ENCODE measurements at regions not wholly inside any gene's neighbourhood (a gene's known extent, or its start where the extent isn't known, plus 50 kb on each side); places are given as distances from the start of the nearest gene placed in this dataset.

GRCh38 chr15:29959384-29960137 is 123.2 kb upstream of the GOLGA8J start:
- H2AFZ ChIP-seq (ENCODE audit: low read depth, low read length): no peak overlapping the region
- H3K36me3 ChIP-seq (replicated peaks; ENCODE audit: low read depth, low read length): no peaks in the 10 kb centered on the region
- H3K9ac ChIP-seq (ENCODE audit: low read length): no peak overlapping the region
- H3K4me1 ChIP-seq (ENCODE audit: low read length): no peaks in the 10 kb centered on the region
- no peak overlapping the region for H3K4me3 ChIP-seq (ENCODE audit: low read length)
- H3K27me3 ChIP-seq (ENCODE audit: low read depth, low read length): peaks cover 23% of the 10 kb centered on the region
- H3K4me2 ChIP-seq (ENCODE audit: low read length): no peak overlapping the region
- no peaks in the 10 kb centered on the region for H3K9me3 ChIP-seq (ENCODE audit: insufficient read depth, low read length)
- no peaks in the 10 kb centered on the region for H4K20me1 ChIP-seq (ENCODE audit: insufficient read depth, low read length)
- no peak for TF ChIP-seq CTCF (IDR thresholded peaks at IDR 0.05; ENCODE audit: low read depth, low read length)
- TF ChIP-seq EZH2phosphoT487 (IDR thresholded peaks at IDR 0.05; ENCODE audit: low read depth): no peak
- H3K79me2 ChIP-seq (ENCODE audit: low read length): no peaks in the 10 kb centered on the region
- H3K27ac ChIP-seq (ENCODE audit: low read length): no peak overlapping the region

- Histone ChIP-seq H3K36me3 (replicated peaks; ENCODE audit: low read depth, low read length) (no peaks in the 10 kb centered on the region), H4K20me1 (ENCODE audit: insufficient read depth, low read length) (no peaks in the 10 kb centered on the region), H3K4me3 (ENCODE audit: low read length) (no peak overlapping the region), H3K27me3 (ENCODE audit: low read depth, low read length) (peaks cover 10% of the 10 kb centered on the region), H3K4me2 (ENCODE audit: low read length) (no peak overlapping the region), H3K9ac (ENCODE audit: low read length) (no peak overlapping the region), H3K4me1 (ENCODE audit: low read length) (no peaks in the 10 kb centered on the region), H2AFZ (ENCODE audit: low read depth, low read length) (no peak overlapping the region), H3K79me2 (ENCODE audit: low read length) (no peaks in the 10 kb centered on the region), H3K9me3 (ENCODE audit: insufficient read depth, low read length) (no peaks in the 10 kb centered on the region), H3K27ac (ENCODE audit: low read length) (no peak overlapping the region)
- no peak for TF ChIP-seq CTCF (IDR thresholded peaks at IDR 0.05; ENCODE audit: low read depth, low read length)
- no peak for TF ChIP-seq EZH2phosphoT487 (IDR thresholded peaks at IDR 0.05; ENCODE audit: low read depth)
Observed at GRCh38 chr15:29952225-29952624, 130.0 kb upstream of the TJP1 start.

GRCh38 chr15:29945943-29946596 is 123.8 kb upstream of the TJP1 start:
- Histone ChIP-seq H2AFZ (ENCODE audit: low read depth, low read length) (no peak overlapping the region), H3K79me2 (ENCODE audit: low read length) (no peaks in the 10 kb centered on the region), H3K36me3 (replicated peaks; ENCODE audit: low read depth, low read length) (no peaks in the 10 kb centered on the region), H3K27me3 (ENCODE audit: low read depth, low read length) (no peaks in the 10 kb centered on the region), H3K9me3 (ENCODE audit: insufficient read depth, low read length) (no peaks in the 10 kb centered on the region), H3K4me1 (ENCODE audit: low read length) (no peaks in the 10 kb centered on the region), H3K27ac (ENCODE audit: low read length) (no peak overlapping the region), H4K20me1 (ENCODE audit: insufficient read depth, low read length) (no peaks in the 10 kb centered on the region), H3K9ac (ENCODE audit: low read length) (no peak overlapping the region), H3K4me2 (ENCODE audit: low read length) (no peak overlapping the region), H3K4me3 (ENCODE audit: low read length) (no peak overlapping the region)
- no peak for TF ChIP-seq EZH2phosphoT487 (IDR thresholded peaks at IDR 0.05; ENCODE audit: low read depth)
- no peak for TF ChIP-seq CTCF (IDR thresholded peaks at IDR 0.05; ENCODE audit: low read depth, low read length)

GRCh38 chr15:29944925-29945324 is 122.7 kb upstream of the TJP1 start:
- Histone ChIP-seq H4K20me1 (ENCODE audit: insufficient read depth, low read length) (no peaks in the 10 kb centered on the region), H3K27me3 (ENCODE audit: low read depth, low read length) (no peaks in the 10 kb centered on the region), H3K36me3 (replicated peaks; ENCODE audit: low read depth, low read length) (no peaks in the 10 kb centered on the region), H3K4me2 (ENCODE audit: low read length) (no peak overlapping the region), H3K27ac (ENCODE audit: low read length) (no peak overlapping the region), H3K9me3 (ENCODE audit: insufficient read depth, low read length) (no peaks in the 10 kb centered on the region), H2AFZ (ENCODE audit: low read depth, low read length) (no peak overlapping the region), H3K9ac (ENCODE audit: low read length) (no peak overlapping the region), H3K4me1 (ENCODE audit: low read length) (no peaks in the 10 kb centered on the region), H3K79me2 (ENCODE audit: low read length) (no peaks in the 10 kb centered on the region), H3K4me3 (ENCODE audit: low read length) (no peak overlapping the region)
- TF ChIP-seq EZH2phosphoT487 (IDR thresholded peaks at IDR 0.05; ENCODE audit: low read depth) (no peak), CTCF (IDR thresholded peaks at IDR 0.05; ENCODE audit: low read depth, low read length) (no peak)

Measured in OCI-LY3 (cell line).